CD4-positive, alpha-beta T cell (primary cell): ENCODE measurements at regions not wholly inside any gene's neighbourhood (a gene's known extent, or its start where the extent isn't known, plus 50 kb on each side); places are given as distances from the start of the nearest gene placed in this dataset.

Experiments
- ATAC-seq: fragments of 200-7000 bp; cut with Tn5 transposase; one replicate; pipeline ENCODE4 v1.10.0; 2022; ENCODE audit warnings: mild to moderate bottlenecking; ENCODE audit not compliant: poor library complexity
- CTCF ChIA-PET: fragments of 350-600 bp; sonication (Branson Sonifier 250); formaldehyde crosslinking; loops from one replicate; lab custom pipeline; 2021; ENCODE audit warnings: antibody characterized with exemption, inconsistent platforms; lab: Charles Lee
- POLR2A ChIA-PET: fragments of 350-600 bp; sonication (Branson Sonifier 250); formaldehyde crosslinking; loops from one replicate; lab custom pipeline; 2021; ENCODE audit warnings: antibody characterized with exemption, inconsistent platforms; lab: Charles Lee
- DNase-seq, 14 experiments: peaks; one replicate each; pipeline ENCODE4 v3.0.0-alpha.2; 2013 to 2020; ENCODE audit warnings: mixed read lengths in 2 of 14
- H3K27ac ChIP-seq, 2 donors: one replicate each; pipeline versions ENCODE4 v1.5.1 to v1.7.0; 2013; ENCODE audit warnings: low read length in 2 of 2, low read depth in 1 of 2, mild to moderate bottlenecking in 1 of 2
- H3K27me3 ChIP-seq, 2 experiments: 1 replicate in 1 of 2; 2 replicates in 1 of 2; pipeline versions ENCODE4 v1.6.1 to v1.7.0; 2013; ENCODE audit warnings: low read length in 2 of 2, control low read depth in 1 of 2, mild to moderate bottlenecking in 1 of 2, moderate library complexity in 1 of 2; ENCODE audit not compliant: insufficient read depth in 2 of 2, control insufficient read depth in 1 of 2
- H3K36me3 ChIP-seq: one replicate; pipeline ENCODE4 v1.6.1; 2013; ENCODE audit warnings: low read length, control low read depth; ENCODE audit not compliant: insufficient read depth
- H3K4me1 ChIP-seq: one replicate; pipeline ENCODE4 v1.6.1; 2013; ENCODE audit warnings: low read length, control low read depth; ENCODE audit not compliant: insufficient read depth
- H3K4me3 ChIP-seq: one replicate; pipeline ENCODE4 v1.5.1; 2013; ENCODE audit warnings: mild to moderate bottlenecking, low read length, moderate library complexity
- H3K9me3 ChIP-seq, 2 experiments: 1 replicate in 1 of 2; 2 replicates in 1 of 2; pipeline versions ENCODE4 v1.6.1 to v1.7.0; 2013; ENCODE audit warnings: low read length in 2 of 2, mild to moderate bottlenecking in 2 of 2, control low read depth in 1 of 2, moderate library complexity in 1 of 2; ENCODE audit not compliant: control insufficient read depth in 1 of 2, insufficient read depth in 1 of 2
- H3K27ac Mint-ChIP-seq: one replicate; pipeline ENCODE4 v1.8.0; 2020; ENCODE audit warnings: mixed read lengths
- H3K27me3 Mint-ChIP-seq: one replicate; pipeline ENCODE4 v1.8.0; 2021; ENCODE audit warnings: mixed read lengths
- H3K36me3 Mint-ChIP-seq: one replicate; pipeline ENCODE4 v1.8.0; 2021; ENCODE audit warnings: low read depth, mixed read lengths
- H3K4me1 Mint-ChIP-seq: one replicate; pipeline ENCODE4 v1.8.0; 2021; ENCODE audit warnings: low read depth, mixed read lengths
- H3K4me3 Mint-ChIP-seq: one replicate; pipeline ENCODE4 v1.8.0; 2020; ENCODE audit warnings: mild to moderate bottlenecking, mixed read lengths
- H3K9me3 Mint-ChIP-seq: one replicate; pipeline ENCODE4 v1.8.0; 2020; ENCODE audit warnings: mixed read lengths
- CTCF ChIP-seq: fragments of 200-600 bp; IDR thresholded peaks from one replicate; pipeline ENCODE4 v1.8.0; 2022; ENCODE audit warnings: antibody characterized with exemption, mild to moderate bottlenecking
- intact Hi-C, 2 experiments: fragments of 100-400 bp; cut with DNase I in 1 of 2; cut with micrococcal nuclease in 1 of 2; formaldehyde crosslinking; loops; one replicate each; pipeline versions ENCODE4 v1.15.1 to v1.9.0; 2023 to 2025; cut with DNase I, micrococcal nuclease

- Mint-ChIP-seq H3K9me3 (no peaks in the 10 kb centered on the region), H3K36me3 (no peaks in the 10 kb centered on the region), H3K27me3 (no peaks in the 10 kb centered on the region), H3K4me1 (no peaks in the 10 kb centered on the region), H3K4me3 (no peak overlapping the region), H3K27ac (no peak overlapping the region)
- ChIA-PET CTCF (no interaction called here), POLR2A (no interaction called here)
- Histone ChIP-seq H3K27ac (no peak overlapping the region), H3K4me1 (no peaks in the 10 kb centered on the region), H3K4me3 (no peak overlapping the region), H3K27me3 (no peaks in the 10 kb centered on the region), H3K36me3 (no peaks in the 10 kb centered on the region), H3K9me3 (no peaks in the 10 kb centered on the region)
- intact Hi-C loops = no loop called here
- DNase-seq (no peak), ATAC-seq (no peak)
- no peak for TF ChIP-seq CTCF
These were observed 238.7 kb downstream of the EFNB2 start for GRCh38 chr13:106296723-106297122.

GRCh38 chr13:106295971-106296370 is 239.5 kb downstream of the EFNB2 start:
- Mint-ChIP-seq H3K27me3 (no peaks in the 10 kb centered on the region), H3K4me3 (no peak overlapping the region), H3K9me3 (no peaks in the 10 kb centered on the region), H3K4me1 (no peaks in the 10 kb centered on the region), H3K36me3 (no peaks in the 10 kb centered on the region), H3K27ac (no peak overlapping the region)
- ATAC-seq = no peak
- intact Hi-C loops = no loop called here
- ChIA-PET CTCF (no interaction called here), POLR2A (no interaction called here)
- no peaks in the 10 kb centered on the region for H3K9me3 ChIP-seq
- no peak overlapping the region for H3K4me3 ChIP-seq
- H3K4me1 ChIP-seq = no peaks in the 10 kb centered on the region
- no peak overlapping the region for H3K27ac ChIP-seq
- TF ChIP-seq CTCF = no peak
- H3K36me3 ChIP-seq = no peaks in the 10 kb centered on the region
- no peak for DNase-seq
- no peaks in the 10 kb centered on the region for H3K27me3 ChIP-seq

GRCh38 chr13:106291006-106291405 is 244.5 kb downstream of the EFNB2 start:
- H3K4me1 Mint-ChIP-seq = no peaks in the 10 kb centered on the region
- H3K27ac ChIP-seq = no peak overlapping the region
- H3K4me1 ChIP-seq = no peaks in the 10 kb centered on the region
- H3K27me3 ChIP-seq = no peaks in the 10 kb centered on the region
- H3K27ac Mint-ChIP-seq = no peak overlapping the region
- no peak for DNase-seq
- no peaks in the 10 kb centered on the region for H3K36me3 Mint-ChIP-seq
- peaks cover 0 to 3% of the 10 kb centered on the region in 2 experiments for H3K9me3 ChIP-seq
- H3K36me3 ChIP-seq = no peaks in the 10 kb centered on the region
- ChIA-PET POLR2A (no interaction called here), CTCF (no interaction called here)
- no peak overlapping the region for H3K4me3 ChIP-seq
- no peaks in the 10 kb centered on the region for H3K27me3 Mint-ChIP-seq
- no peak for ATAC-seq
- no peak overlapping the region for H3K4me3 Mint-ChIP-seq
- intact Hi-C loops = no loop called here
- no peak for TF ChIP-seq CTCF
- H3K9me3 Mint-ChIP-seq = peaks cover 2% of the 10 kb centered on the region
